ENCODE measurements at regions not wholly inside any gene's neighbourhood (a gene's known extent, or its start where the extent isn't known, plus 50 kb on each side); places are given as distances from the start of the nearest gene placed in this dataset.

- no peaks in the 10 kb centered on the region for H3K79me2 ChIP-seq (ENCODE audit: low read length)
These were observed 219.5 kb upstream of the SKOR2 start for GRCh38 chr18:47470941-47471340.

GRCh38 chr18:47469576-47469975 is 218.1 kb upstream of the SKOR2 start:
- TF ChIP-seq CTCF (IDR thresholded peaks at IDR 0.05; ENCODE audit: low read length), result no peak
- TF ChIP-seq EZH2phosphoT487 (IDR thresholded peaks at IDR 0.05; ENCODE audit: low read length), result no peak
- no peak for TF ChIP-seq EZH2 (optimal IDR thresholded peaks at IDR 0.05; ENCODE audit: low read depth, low read length)
- no peaks in the 10 kb centered on the region for H3K27me3 ChIP-seq (replicated peaks; ENCODE audit: insufficient read depth, low read length)
- H2AFZ ChIP-seq (ENCODE audit: low read length), result no peak overlapping the region
- no peak overlapping the region for H3K27ac ChIP-seq (ENCODE audit: low read length)
- H3K4me2 ChIP-seq (ENCODE audit: low read depth, low read length), result no peak overlapping the region
- no peak overlapping the region for H3K9ac ChIP-seq (ENCODE audit: low read length)
- H4K20me1 ChIP-seq (ENCODE audit: insufficient read depth, low read length), result no peaks in the 10 kb centered on the region
- no peak overlapping the region for H3K4me3 ChIP-seq (ENCODE audit: low read length)
- H3K4me1 ChIP-seq (ENCODE audit: low read length), result no peaks in the 10 kb centered on the region
- no peak for DNase-seq
- H3F3A ChIP-seq (ENCODE audit: insufficient read depth, low read length), result no peaks in the 10 kb centered on the region
- H3K9me2 ChIP-seq (replicated peaks; ENCODE audit: insufficient read depth, low read length), result no peaks in the 10 kb centered on the region
- H3K79me2 ChIP-seq (ENCODE audit: low read length), result no peaks in the 10 kb centered on the region
- no peaks in the 10 kb centered on the region for H3K36me3 ChIP-seq (replicated peaks; ENCODE audit: insufficient read depth, low read length)
- no peaks in the 10 kb centered on the region for H3K9me3 ChIP-seq (replicated peaks; ENCODE audit: insufficient read depth, low read length)

More at GRCh38 chr18:47470941-47471340, 219.5 kb upstream of the SKOR2 start:
- no peak for DNase-seq
- no peaks in the 10 kb centered on the region for H3K9me2 ChIP-seq (replicated peaks; ENCODE audit: insufficient read depth, low read length)
- no peak overlapping the region for H3K4me2 ChIP-seq (ENCODE audit: low read depth, low read length)
- no peak overlapping the region for H3K4me3 ChIP-seq (ENCODE audit: low read length)
- H2AFZ ChIP-seq (ENCODE audit: low read length), result no peak overlapping the region
- H3K9me3 ChIP-seq (replicated peaks; ENCODE audit: insufficient read depth, low read length), result no peaks in the 10 kb centered on the region
- H3F3A ChIP-seq (ENCODE audit: insufficient read depth, low read length), result no peaks in the 10 kb centered on the region
- H3K27me3 ChIP-seq (replicated peaks; ENCODE audit: insufficient read depth, low read length), result no peaks in the 10 kb centered on the region
- no peaks in the 10 kb centered on the region for H3K36me3 ChIP-seq (replicated peaks; ENCODE audit: insufficient read depth, low read length)
- TF ChIP-seq EZH2 (optimal IDR thresholded peaks at IDR 0.05; ENCODE audit: low read depth, low read length), result no peak
- TF ChIP-seq CTCF (IDR thresholded peaks at IDR 0.05; ENCODE audit: low read length), result no peak
- TF ChIP-seq EZH2phosphoT487 (IDR thresholded peaks at IDR 0.05; ENCODE audit: low read length), result no peak
- no peaks in the 10 kb centered on the region for H4K20me1 ChIP-seq (ENCODE audit: insufficient read depth, low read length)
- H3K27ac ChIP-seq (ENCODE audit: low read length), result no peak overlapping the region
- no peaks in the 10 kb centered on the region for H3K4me1 ChIP-seq (ENCODE audit: low read length)
- no peak overlapping the region for H3K9ac ChIP-seq (ENCODE audit: low read length)

GRCh38 chr18:47461977-47462376 is 210.5 kb upstream of the SKOR2 start:
- Histone ChIP-seq H3K36me3 (replicated peaks; ENCODE audit: insufficient read depth, low read length) (no peaks in the 10 kb centered on the region), H3F3A (ENCODE audit: insufficient read depth, low read length) (no peaks in the 10 kb centered on the region), H3K79me2 (ENCODE audit: low read length) (no peaks in the 10 kb centered on the region), H2AFZ (ENCODE audit: low read length) (no peak overlapping the region), H3K27ac (ENCODE audit: low read length) (no peak overlapping the region), H3K4me3 (ENCODE audit: low read length) (no peak overlapping the region), H3K4me2 (ENCODE audit: low read depth, low read length) (no peak overlapping the region), H3K9ac (ENCODE audit: low read length) (no peak overlapping the region), H3K9me2 (replicated peaks; ENCODE audit: insufficient read depth, low read length) (no peaks in the 10 kb centered on the region), H3K27me3 (replicated peaks; ENCODE audit: insufficient read depth, low read length) (no peaks in the 10 kb centered on the region), H3K4me1 (ENCODE audit: low read length) (no peaks in the 10 kb centered on the region), H3K9me3 (replicated peaks; ENCODE audit: insufficient read depth, low read length) (no peaks in the 10 kb centered on the region), H4K20me1 (ENCODE audit: insufficient read depth, low read length) (no peaks in the 10 kb centered on the region)
- TF ChIP-seq CTCF (IDR thresholded peaks at IDR 0.05; ENCODE audit: low read length), result no peak
- no peak for TF ChIP-seq EZH2phosphoT487 (IDR thresholded peaks at IDR 0.05; ENCODE audit: low read length)
- TF ChIP-seq EZH2 (optimal IDR thresholded peaks at IDR 0.05; ENCODE audit: low read depth, low read length), result no peak
- DNase-seq, result no peak

Data from MM.1S (cell line).